ENCODE measurements at regions not wholly inside any gene's neighbourhood (a gene's known extent, or its start where the extent isn't known, plus 50 kb on each side); places are given as distances from the start of the nearest gene placed in this dataset.

- TF ChIP-seq HDAC6 (IDR thresholded peaks at IDR 0.05; ENCODE audit: unreplicated experiment) (no peak), ZBTB33 (IDR thresholded peaks at IDR 0.05) (no peak), ELK1 (IDR thresholded peaks at IDR 0.05; ENCODE audit: low read depth, low read length) (no peak), NFIC (IDR thresholded peaks at IDR 0.05; ENCODE audit: low read depth, low read length) (no peak), FOXK2 (IDR thresholded peaks at IDR 0.05) (no peak), TBL1XR1 (IDR thresholded peaks at IDR 0.05; ENCODE audit: low read depth, low read length) (no peak), NR2C2 (IDR thresholded peaks at IDR 0.05; ENCODE audit: borderline replicate concordance, control insufficient read depth, insufficient read length, low read depth) (no peak), IKZF1 (conservative IDR thresholded peaks at IDR 0.05) (no peak)
These were observed 1632.3 kb downstream of the KCNT2 start (continued) for GRCh38 chr1:194975913-194976312.

GRCh38 chr1:194968916-194969315 is 1639.3 kb downstream of the KCNT2 start:
- Histone ChIP-seq H4K20me1 (ENCODE audit: control insufficient read depth, insufficient read depth) (no peaks in the 10 kb centered on the region), H3K36me3 (ENCODE audit: control insufficient read depth in 2 of 2, insufficient read depth in 2 of 2, low read length in 1 of 2) (no peaks in the 10 kb centered on the region), H3K27ac (ENCODE audit: control insufficient read depth, insufficient read depth) (no peak overlapping the region), H3K9ac (ENCODE audit: control insufficient read depth, insufficient read depth, low read length) (no peak overlapping the region), H3K79me2 (ENCODE audit: control insufficient read depth, insufficient read depth, low read length) (no peaks in the 10 kb centered on the region), H3K4me1 (ENCODE audit: control insufficient read depth, insufficient read depth, low read length) (no peaks in the 10 kb centered on the region), H3K27me3 (replicated peaks in 1 of 2; ENCODE audit: control insufficient read depth in 2 of 2, insufficient read depth in 2 of 2, low read length in 1 of 2) (no peaks in the 10 kb centered on the region), H3K9me3 (replicated peaks; ENCODE audit: control insufficient read depth, insufficient read depth, low read length) (no peaks in the 10 kb centered on the region), H3K4me3 (no peak overlapping the region), H3K4me2 (ENCODE audit: control insufficient read depth, insufficient read depth) (no peak overlapping the region), H2AFZ (ENCODE audit: control insufficient read depth, low read depth, low read length) (no peak overlapping the region)
- ChIA-PET CTCF (no interaction called here), SMC1A (ENCODE audit: uncharacterized antibody, unreplicated experiment) (no interaction called here), POLR2A (no interaction called here), RAD21 (ENCODE audit: unreplicated experiment) (no interaction called here)
- WGBS (ENCODE audit: insufficient coverage, insufficient replicate concordance, low lambda C conversion rate, missing lambda C conversion rate) = 33% methylated on average over 1 of the region's 1 CpG
- no peak for ATAC-seq
- no peak for FAIRE-seq
- no TSS peak for BruUV-seq (replicated peaks)
- DNase-seq (ENCODE audit: low read depth, low spot score) = no peak
- intact Hi-C loops (cut with micrococcal nuclease; ENCODE audit: unreplicated experiment) = no loop called here
- in situ Hi-C loops (cut with MboI) = no loop called here
- no peak for TF ChIP-seq SMAD5 (IDR thresholded peaks at IDR 0.05; ENCODE audit: low read depth)
- no peak for TF ChIP-seq POLR2A (IDR thresholded peaks at IDR 0.05; ENCODE audit: low read depth, low read length)
- no peak for TF ChIP-seq EP300 (IDR thresholded peaks at IDR 0.05; ENCODE audit: borderline replicate concordance in 1 of 2, control insufficient read depth in 1 of 2, low read depth in 2 of 2, low read length in 2 of 2)
- TF ChIP-seq ETV6 (conservative IDR thresholded peaks at IDR 0.05 in 1 of 2, IDR thresholded peaks at IDR 0.05 in 1 of 2; ENCODE audit: borderline replicate concordance in 1 of 2, low read depth in 1 of 2) = no peak
- TF ChIP-seq PAX5 (IDR thresholded peaks at IDR 0.05; ENCODE audit: borderline replicate concordance, low read depth, low read length) = no peak
- no peak for TF ChIP-seq YBX1 (IDR thresholded peaks at IDR 0.05)
- no peak for TF ChIP-seq EED (IDR thresholded peaks at IDR 0.05; ENCODE audit: low read depth)
- no peak for TF ChIP-seq ZNF24 (IDR thresholded peaks at IDR 0.05)
- no peak for TF ChIP-seq HDGF (IDR thresholded peaks at IDR 0.05)
- TF ChIP-seq CHD4 (IDR thresholded peaks at IDR 0.05) = no peak
- TF ChIP-seq ZNF274 (IDR thresholded peaks at IDR 0.05; ENCODE audit: insufficient read depth, insufficient read length) = no peak
- no peak for TF ChIP-seq ELK1 (IDR thresholded peaks at IDR 0.05; ENCODE audit: low read depth, low read length)
